ENCODE measurements at regions not wholly inside any gene's neighbourhood (a gene's known extent, or its start where the extent isn't known, plus 50 kb on each side); places are given as distances from the start of the nearest gene placed in this dataset.
A peak's percentile ranks its signal among the peaks of the same experiment; 100 is the strongest.

DNA sequence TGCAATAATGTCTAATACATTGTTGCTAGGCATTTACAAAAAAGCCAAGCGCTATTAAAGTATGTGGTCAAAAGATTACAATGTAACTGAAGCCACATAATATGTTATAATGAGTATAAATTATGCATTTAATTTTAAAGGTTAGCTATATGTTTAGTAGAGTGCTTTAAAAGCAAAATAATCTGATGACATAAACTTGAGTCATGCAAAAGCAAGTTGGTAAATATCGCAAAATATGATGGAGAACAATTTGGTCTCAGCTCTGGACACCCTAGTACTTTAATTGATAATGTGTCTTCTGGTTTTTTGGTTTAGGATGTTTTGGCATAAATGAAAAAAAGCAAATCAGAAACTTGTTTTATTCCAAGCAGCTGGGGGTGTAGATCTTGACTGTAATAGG is 188.6 kb upstream of the RREB1 start:
- Histone ChIP-seq H3K4me1 (peaks cover 15 to 29% (median 22%) of the 10 kb centered on the region in 10 experiments), H3K4me3 (no peak overlapping the region), H3K36me3 (no peaks in the 10 kb centered on the region), H3K9ac (no peak overlapping the region), H3K27me3 (no peaks in the 10 kb centered on the region), H3K9me3 (replicated peaks in 1 of 11) (peaks cover 0 to 13% (median 0%) of the 10 kb centered on the region in 11 experiments; a peak in 8 of 22 replicates), H4K20me1 (no peaks in the 10 kb centered on the region), H3K4me2 (no peak overlapping the region), H3K27ac (no peak overlapping the region)
- no peak for TF ChIP-seq Cebpa-rat (IDR thresholded peaks at IDR 0.05)

DNA sequence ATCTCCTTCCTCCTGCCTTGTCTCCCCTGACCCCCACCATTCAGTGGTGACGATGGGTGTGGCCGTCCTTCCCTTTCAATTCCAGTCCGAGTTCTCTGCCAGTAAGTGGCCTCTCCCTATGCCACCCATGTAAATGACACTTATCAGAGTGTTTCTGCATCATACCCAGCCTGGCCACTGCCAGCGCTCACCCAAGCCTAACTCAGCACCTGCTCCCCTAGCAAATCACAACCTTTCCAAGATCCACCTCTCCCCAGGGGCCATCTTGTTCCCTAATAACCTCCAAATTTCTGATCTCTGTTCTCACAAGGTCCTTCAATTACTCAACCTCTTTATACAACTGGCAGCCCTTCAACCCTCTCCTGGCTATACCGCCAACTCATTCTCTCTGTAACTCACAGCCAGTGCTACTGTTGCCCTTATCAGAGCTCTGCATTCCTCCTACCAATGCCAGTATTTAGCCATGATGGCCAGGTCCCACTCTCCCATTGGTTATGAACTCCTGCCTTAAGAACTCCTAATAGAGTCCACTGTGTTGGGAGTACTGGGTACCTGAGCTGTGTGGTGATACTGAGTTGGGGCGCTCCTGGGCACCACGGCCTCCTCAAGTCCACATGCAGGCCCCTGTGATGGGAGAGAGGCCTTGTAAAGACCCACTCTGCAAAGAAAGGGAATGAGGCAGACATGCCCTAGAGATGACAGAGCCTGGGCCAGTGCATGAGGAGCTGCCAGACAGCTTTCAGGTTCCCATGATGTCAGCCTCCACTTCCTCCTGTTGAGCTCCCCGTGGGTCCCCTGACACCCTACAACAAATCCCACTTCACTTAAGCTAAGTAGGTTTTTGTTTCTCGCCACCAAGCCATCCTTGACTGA is 187.4 kb upstream of the RREB1 start:
- H3K36me3 ChIP-seq, result no peaks in the 10 kb centered on the region
- H3K27ac ChIP-seq, result no peak overlapping the region
- no peaks in the 10 kb centered on the region for H4K20me1 ChIP-seq
- H3K4me3 ChIP-seq, result no peak overlapping the region
- H3K9ac ChIP-seq, result no peak overlapping the region
- H3K27me3 ChIP-seq, result no peaks in the 10 kb centered on the region
- peaks cover 12 to 25% (median 20%) of the 10 kb centered on the region in 10 experiments for H3K4me1 ChIP-seq
- peaks cover 0 to 13% (median 0%) of the 10 kb centered on the region in 11 experiments; a peak in 8 of 22 replicates for H3K9me3 ChIP-seq (replicated peaks in 1 of 11)
- no peak for TF ChIP-seq Cebpa-rat (IDR thresholded peaks at IDR 0.05)
- H3K4me2 ChIP-seq, result peak overlapping the region in 3 of 11 experiments; percentile 3 to 22 (median 16); a peak in 3 of 22 replicates

DNA sequence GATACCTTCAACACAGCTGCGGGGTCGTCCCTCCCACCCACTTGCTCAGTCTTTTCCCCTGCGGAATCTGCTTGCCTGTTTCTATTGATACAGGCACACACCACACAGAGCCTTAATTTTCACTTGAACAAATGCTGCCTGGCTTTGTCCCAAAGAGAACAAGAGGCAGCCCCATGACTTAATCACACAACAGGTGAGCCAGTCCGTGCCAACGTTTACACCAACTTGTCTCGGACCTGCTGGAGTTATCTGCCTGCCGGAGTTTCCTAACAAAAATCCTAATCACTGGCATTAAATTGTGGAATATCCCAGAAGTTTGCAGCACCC is 186.8 kb upstream of the RREB1 start:
- Histone ChIP-seq H4K20me1 (no peaks in the 10 kb centered on the region), H3K4me2 (0 out of 22 replicates have a peak overlapping the region, but pooled peaks of 2 of the 11 experiments have one; percentile 3 to 16), H3K4me3 (no peak overlapping the region), H3K27me3 (no peaks in the 10 kb centered on the region), H3K27ac (no peak overlapping the region), H3K4me1 (peaks cover 6 to 19% (median 14%) of the 10 kb centered on the region in 10 experiments), H3K36me3 (no peaks in the 10 kb centered on the region), H3K9ac (no peak overlapping the region), H3K9me3 (replicated peaks in 1 of 11) (peaks cover 0 to 13% (median 0%) of the 10 kb centered on the region in 11 experiments; a peak in 8 of 22 replicates)
- TF ChIP-seq Cebpa-rat (IDR thresholded peaks at IDR 0.05), result no peak

DNA sequence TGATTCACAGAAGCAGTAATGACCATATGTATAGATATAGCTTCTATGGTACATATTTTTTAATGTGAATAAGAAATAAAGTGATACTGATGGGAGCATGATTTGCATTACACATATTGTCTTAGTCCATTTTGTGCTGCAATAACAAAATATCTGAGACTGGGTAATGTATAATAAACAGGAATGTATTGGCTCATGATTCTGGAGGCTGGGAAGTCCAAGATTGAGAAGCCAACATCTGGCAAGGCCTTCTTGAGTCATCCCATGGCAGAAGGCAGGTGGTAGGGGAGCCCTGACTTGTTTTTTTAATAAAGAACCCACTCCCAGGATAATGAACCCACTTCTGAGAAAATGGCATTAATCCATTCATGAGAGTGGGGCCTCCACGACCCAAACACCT is 185.6 kb upstream of the RREB1 start:
- Histone ChIP-seq H3K9me3 (replicated peaks in 1 of 11) (peaks cover 0 to 13% (median 0%) of the 10 kb centered on the region in 11 experiments; a peak in 8 of 22 replicates), H3K27me3 (no peaks in the 10 kb centered on the region), H3K4me3 (no peak overlapping the region), H3K27ac (no peak overlapping the region), H3K4me2 (no peak overlapping the region), H3K9ac (no peak overlapping the region), H4K20me1 (no peaks in the 10 kb centered on the region), H3K36me3 (no peaks in the 10 kb centered on the region), H3K4me1 (peaks cover 0 to 9% (median 5%) of the 10 kb centered on the region in 10 experiments; a peak in 8 of 20 replicates)
- no peak for TF ChIP-seq Cebpa-rat (IDR thresholded peaks at IDR 0.05)

DNA sequence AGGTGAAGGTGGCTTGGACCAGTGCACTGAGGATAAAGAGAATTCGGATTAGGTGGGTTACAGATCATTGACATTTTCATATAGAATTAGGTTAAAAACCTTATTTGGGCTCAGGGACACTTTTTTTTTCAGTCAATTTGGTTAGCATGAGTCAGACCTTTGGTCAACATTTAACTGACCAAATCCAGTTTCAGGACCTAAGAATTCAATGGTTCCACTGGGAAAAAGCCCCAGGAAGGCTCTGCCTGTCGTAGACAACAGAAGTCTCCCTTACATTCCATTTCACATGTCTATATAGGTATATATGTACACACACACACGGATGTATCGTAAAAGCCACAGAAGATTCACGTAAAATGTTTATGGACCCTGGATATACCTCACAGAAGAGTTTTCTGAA is 184.2 kb upstream of the RREB1 start:
- Histone ChIP-seq H3K27ac (no peak overlapping the region), H3K9me3 (replicated peaks in 1 of 11) (peaks cover 0 to 13% (median 0%) of the 10 kb centered on the region in 11 experiments; a peak in 8 of 22 replicates), H3K9ac (no peak overlapping the region), H3K4me1 (peaks cover 0 to 3% (median under 1%) of the 10 kb centered on the region in 10 experiments; a peak in 4 of 20 replicates), H3K27me3 (no peaks in the 10 kb centered on the region), H4K20me1 (no peaks in the 10 kb centered on the region), H3K4me3 (no peak overlapping the region), H3K36me3 (no peaks in the 10 kb centered on the region), H3K4me2 (no peak overlapping the region)
- no peak for TF ChIP-seq Cebpa-rat (IDR thresholded peaks at IDR 0.05)

DNA sequence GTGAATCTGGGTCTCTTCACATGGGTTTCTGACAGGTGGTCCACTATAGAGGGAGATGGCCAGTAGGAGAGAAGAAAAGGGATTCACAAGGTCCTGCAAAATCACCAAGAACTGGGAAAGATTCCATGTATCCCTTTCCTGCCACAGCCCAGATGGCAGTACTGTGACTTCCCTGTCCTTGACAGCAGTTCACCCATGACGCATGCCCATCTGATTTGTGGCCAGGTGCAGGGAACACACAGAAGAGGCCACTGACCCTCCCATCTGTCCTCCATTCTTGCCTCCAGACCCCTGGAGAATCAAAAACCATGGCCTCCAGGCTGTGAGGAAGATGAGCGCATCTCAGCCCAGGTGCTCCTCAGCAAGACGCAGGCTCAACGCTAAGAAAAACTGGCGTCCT is 183.1 kb upstream of the RREB1 start:
- H4K20me1 ChIP-seq, result no peaks in the 10 kb centered on the region
- peaks cover 0 to 13% (median 0%) of the 10 kb centered on the region in 11 experiments; a peak in 8 of 22 replicates for H3K9me3 ChIP-seq (replicated peaks in 1 of 11)
- peaks cover 0 to 3% (median 0%) of the 10 kb centered on the region in 10 experiments; a peak in 1 of 20 replicates for H3K4me1 ChIP-seq
- no peak overlapping the region for H3K27ac ChIP-seq
- no peak overlapping the region for H3K4me2 ChIP-seq
- H3K36me3 ChIP-seq, result no peaks in the 10 kb centered on the region
- H3K27me3 ChIP-seq, result no peaks in the 10 kb centered on the region
- TF ChIP-seq Cebpa-rat (IDR thresholded peaks at IDR 0.05), result no peak
- no peak overlapping the region for H3K4me3 ChIP-seq
- H3K9ac ChIP-seq, result no peak overlapping the region

DNA sequence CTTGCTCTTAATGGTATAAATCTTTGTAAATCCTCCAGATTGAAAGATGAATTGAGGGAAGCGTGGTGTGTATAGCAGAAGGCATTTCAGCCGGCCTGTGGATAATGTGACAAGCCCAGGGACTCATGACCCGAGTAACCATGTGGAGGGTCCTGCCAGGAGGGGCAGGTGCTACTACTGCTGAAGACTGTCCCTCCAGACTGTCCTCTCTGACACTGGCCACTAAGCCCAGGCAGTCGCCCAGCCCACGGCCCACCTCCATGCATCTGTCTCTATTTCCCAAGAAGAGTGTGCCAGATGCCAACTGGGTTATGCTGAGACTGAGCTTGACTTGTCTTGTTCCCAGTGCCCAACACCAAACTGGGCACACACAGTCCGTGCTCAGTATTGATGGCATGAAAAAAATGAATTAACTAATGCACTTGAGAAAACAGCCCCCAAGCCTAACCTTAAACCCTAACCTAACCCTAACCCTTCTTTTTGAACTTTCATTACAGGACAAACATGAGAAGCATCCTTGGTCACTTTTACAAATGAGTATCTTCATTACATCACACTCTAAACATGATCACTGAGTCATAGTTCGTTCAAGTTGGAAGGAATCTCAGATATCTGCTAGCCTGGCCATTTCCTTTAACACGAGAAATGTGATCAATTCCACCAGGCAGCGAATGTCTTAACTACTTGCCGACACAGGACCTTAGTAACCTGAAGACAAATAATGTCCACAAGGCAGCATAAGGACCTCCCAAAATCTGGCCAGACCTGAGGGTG is 182.2 kb upstream of the RREB1 start:
- H3K27me3 ChIP-seq, result no peaks in the 10 kb centered on the region
- H3K4me1 ChIP-seq, result peaks cover 0 to 3% (median 0%) of the 10 kb centered on the region in 10 experiments; a peak in 2 of 20 replicates
- H3K4me3 ChIP-seq, result no peak overlapping the region
- no peak overlapping the region for H3K27ac ChIP-seq
- no peaks in the 10 kb centered on the region for H4K20me1 ChIP-seq
- H3K4me2 ChIP-seq, result no peak overlapping the region
- H3K9me3 ChIP-seq (replicated peaks in 1 of 11), result peaks cover 0 to 13% (median 0%) of the 10 kb centered on the region in 11 experiments; a peak in 8 of 22 replicates
- no peak overlapping the region for H3K9ac ChIP-seq
- H3K36me3 ChIP-seq, result no peaks in the 10 kb centered on the region
- TF ChIP-seq Cebpa-rat (IDR thresholded peaks at IDR 0.05), result no peak

DNA sequence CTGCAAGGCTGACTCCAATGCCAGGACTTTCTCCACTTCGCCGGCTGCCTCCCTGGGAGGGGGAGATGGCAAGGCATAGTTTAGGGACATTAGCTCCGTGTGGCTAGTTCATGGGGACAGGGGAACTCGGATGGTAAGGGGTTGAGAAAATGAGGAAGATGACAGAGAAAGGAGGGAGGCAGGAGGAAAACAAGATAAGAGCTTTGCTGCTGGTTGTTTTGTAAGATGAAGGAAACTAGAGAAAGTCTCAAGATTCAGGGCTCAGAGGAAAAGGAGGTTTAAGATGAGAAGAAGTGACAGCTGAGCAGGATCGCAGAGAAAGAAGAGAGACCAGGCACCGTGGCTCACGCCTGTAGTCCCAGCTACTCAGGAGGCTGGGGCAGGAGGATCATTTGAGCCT is 180.9 kb upstream of the RREB1 start:
- H4K20me1 ChIP-seq, result no peaks in the 10 kb centered on the region
- H3K9ac ChIP-seq, result no peak overlapping the region
- no peaks in the 10 kb centered on the region for H3K27me3 ChIP-seq
- H3K4me2 ChIP-seq, result no peak overlapping the region
- no peak overlapping the region for H3K27ac ChIP-seq
- peaks cover 9 to 12% (median 11%) of the 10 kb centered on the region in 10 experiments for H3K4me1 ChIP-seq
- peaks cover 0 to 9% (median 0%) of the 10 kb centered on the region in 11 experiments; a peak in 8 of 22 replicates for H3K9me3 ChIP-seq (replicated peaks in 1 of 11)
- no peak for TF ChIP-seq Cebpa-rat (IDR thresholded peaks at IDR 0.05)
- H3K4me3 ChIP-seq, result no peak overlapping the region
- no peaks in the 10 kb centered on the region for H3K36me3 ChIP-seq
